H1 (cell line): ENCODE measurements at regions not wholly inside any gene's neighbourhood (a gene's known extent, or its start where the extent isn't known, plus 50 kb on each side); places are given as distances from the start of the nearest gene placed in this dataset.

Source experiments
- CHD1 ChIP-seq: IDR thresholded peaks from 2 replicates; pipeline ENCODE4 v1.6.1; 2012; ENCODE audit warnings: low read depth, low read length, improper control_type of control experiment
- EZH2 ChIP-seq: fragments of 200-600 bp; sonication (generic); IDR thresholded peaks from 2 replicates; pipeline ENCODE4 v1.7.1; 2012; ENCODE audit warnings: low read depth, mild to moderate bottlenecking, moderate library complexity, low read length, inconsistent platforms; ENCODE audit not compliant: severe bottlenecking
- GABPA ChIP-seq: IDR thresholded peaks from 2 replicates; pipeline ENCODE4 v1.6.1; 2011; ENCODE audit warnings: mild to moderate bottlenecking, low read length, moderate library complexity, borderline replicate concordance; ENCODE audit not compliant: insufficient read depth
- JUN ChIP-seq: IDR thresholded peaks from 2 replicates; pipeline ENCODE4 v1.6.1; 2011; ENCODE audit warnings: low read depth, mild to moderate bottlenecking, improper control_type of control experiment, low read length
- POLR2A ChIP-seq, 2 experiments: IDR thresholded peaks; 1 replicate in 1 of 2; 2 replicates in 1 of 2; pipeline ENCODE4 v1.6.1; 2011; ENCODE audit warnings: low read depth in 2 of 2, low read length in 2 of 2, mild to moderate bottlenecking in 2 of 2; ENCODE audit errors: control extremely low read depth in 1 of 2
- RAD21 ChIP-seq, 2 experiments: IDR thresholded peaks in 1 of 2; conservative IDR thresholded peaks in 1 of 2; 2 replicates each; pipeline ENCODE4 v1.6.1; 2011; ENCODE audit warnings: low read depth in 2 of 2, low read length in 2 of 2, improper control_type of control experiment in 1 of 2, inconsistent platforms in 1 of 2, mild to moderate bottlenecking in 1 of 2, moderate library complexity in 1 of 2
- SIN3A ChIP-seq, 2 experiments: IDR thresholded peaks in 1 of 2; conservative IDR thresholded peaks in 1 of 2; 2 replicates each; pipeline ENCODE4 v1.6.1; 2011 to 2012; ENCODE audit warnings: low read length in 2 of 2, improper control_type of control experiment in 1 of 2, low read depth in 1 of 2, mild to moderate bottlenecking in 1 of 2
- TAF7 ChIP-seq: optimal IDR thresholded peaks from 2 replicates; pipeline ENCODE3; 2011; ENCODE audit warnings: low read depth, mild to moderate bottlenecking, inconsistent platforms, low read length, moderate library complexity, borderline replicate concordance
- TF ChIP-seq, protein P1 (sequence below): IDR thresholded peaks from 2 replicates; pipeline ENCODE4 v1.6.1; 2012; ENCODE audit warnings: inconsistent platforms
- TF ChIP-seq, protein P2 (sequence below), 3 experiments: IDR thresholded peaks; 1 replicate in 2 of 3; 2 replicates in 1 of 3; pipeline versions ENCODE4 v1.5.1 to v1.6.1; 2011; ENCODE audit warnings: low read length in 3 of 3, mild to moderate bottlenecking in 3 of 3, inconsistent platforms in 2 of 3, low read depth in 1 of 3, moderate library complexity in 1 of 3; ENCODE audit not compliant: insufficient read depth in 1 of 3; ENCODE audit errors: control extremely low read depth in 1 of 3
- TF ChIP-seq, protein P3 (sequence below): IDR thresholded peaks from 2 replicates; pipeline ENCODE4 v1.6.1; 2012; ENCODE audit warnings: inconsistent platforms
- TF ChIP-seq, protein P4 (sequence below): IDR thresholded peaks from 2 replicates; pipeline ENCODE4 v1.6.1; 2011; ENCODE audit warnings: low read depth, mild to moderate bottlenecking, low read length; ENCODE audit not compliant: insufficient read depth

DNA sequence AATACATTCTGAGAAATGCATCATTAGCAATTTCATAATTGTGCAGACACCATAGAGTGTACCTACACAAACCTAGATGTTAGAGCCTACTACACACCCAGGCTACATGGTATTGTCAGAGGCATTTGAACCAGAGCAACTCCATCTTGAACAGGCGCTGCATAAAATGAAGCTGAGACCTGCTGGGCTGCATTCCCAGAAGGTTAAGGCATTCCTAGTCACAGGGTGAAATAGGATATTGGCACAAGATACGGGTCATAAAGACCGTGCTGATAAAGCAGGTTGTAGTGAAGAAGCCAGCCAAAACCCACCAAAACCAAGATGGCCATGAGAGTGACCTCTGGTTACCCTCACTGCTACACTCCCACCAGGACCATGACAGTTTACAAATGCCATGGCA is 116.4 kb downstream of the LARP7 start:
- TF ChIP-seq GABPA (no peak), EZH2 (no peak), JUN (no peak), RAD21 (IDR thresholded peaks at IDR 0.05 in 1 of 2, conservative IDR thresholded peaks at IDR 0.05 in 1 of 2; ENCODE audit: low read depth in 2 of 2, low read length in 2 of 2) (no peak), SIN3A (conservative IDR thresholded peaks at IDR 0.05 in 1 of 2, IDR thresholded peaks at IDR 0.05 in 1 of 2; ENCODE audit: low read depth in 1 of 2, low read length in 2 of 2) (no peak), CHD1 (no peak), TAF7 (no peak), POLR2A (IDR thresholded peaks at IDR 0.05; ENCODE audit: control extremely low read depth in 1 of 2, low read depth in 2 of 2, low read length in 2 of 2) (no peak)
- TF ChIP-seq, protein P1, sequence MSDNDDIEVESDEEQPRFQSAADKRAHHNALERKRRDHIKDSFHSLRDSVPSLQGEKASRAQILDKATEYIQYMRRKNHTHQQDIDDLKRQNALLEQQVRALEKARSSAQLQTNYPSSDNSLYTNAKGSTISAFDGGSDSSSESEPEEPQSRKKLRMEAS, result no peak
- TF ChIP-seq, protein P2, sequence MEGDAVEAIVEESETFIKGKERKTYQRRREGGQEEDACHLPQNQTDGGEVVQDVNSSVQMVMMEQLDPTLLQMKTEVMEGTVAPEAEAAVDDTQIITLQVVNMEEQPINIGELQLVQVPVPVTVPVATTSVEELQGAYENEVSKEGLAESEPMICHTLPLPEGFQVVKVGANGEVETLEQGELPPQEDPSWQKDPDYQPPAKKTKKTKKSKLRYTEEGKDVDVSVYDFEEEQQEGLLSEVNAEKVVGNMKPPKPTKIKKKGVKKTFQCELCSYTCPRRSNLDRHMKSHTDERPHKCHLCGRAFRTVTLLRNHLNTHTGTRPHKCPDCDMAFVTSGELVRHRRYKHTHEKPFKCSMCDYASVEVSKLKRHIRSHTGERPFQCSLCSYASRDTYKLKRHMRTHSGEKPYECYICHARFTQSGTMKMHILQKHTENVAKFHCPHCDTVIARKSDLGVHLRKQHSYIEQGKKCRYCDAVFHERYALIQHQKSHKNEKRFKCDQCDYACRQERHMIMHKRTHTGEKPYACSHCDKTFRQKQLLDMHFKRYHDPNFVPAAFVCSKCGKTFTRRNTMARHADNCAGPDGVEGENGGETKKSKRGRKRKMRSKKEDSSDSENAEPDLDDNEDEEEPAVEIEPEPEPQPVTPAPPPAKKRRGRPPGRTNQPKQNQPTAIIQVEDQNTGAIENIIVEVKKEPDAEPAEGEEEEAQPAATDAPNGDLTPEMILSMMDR (IDR thresholded peaks at IDR 0.05; ENCODE audit: control extremely low read depth in 1 of 3, insufficient read depth in 1 of 3, low read depth in 1 of 3, low read length in 3 of 3), result no peak
- TF ChIP-seq, protein P3, sequence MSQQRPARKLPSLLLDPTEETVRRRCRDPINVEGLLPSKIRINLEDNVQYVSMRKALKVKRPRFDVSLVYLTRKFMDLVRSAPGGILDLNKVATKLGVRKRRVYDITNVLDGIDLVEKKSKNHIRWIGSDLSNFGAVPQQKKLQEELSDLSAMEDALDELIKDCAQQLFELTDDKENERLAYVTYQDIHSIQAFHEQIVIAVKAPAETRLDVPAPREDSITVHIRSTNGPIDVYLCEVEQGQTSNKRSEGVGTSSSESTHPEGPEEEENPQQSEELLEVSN, result no peak
- TF ChIP-seq, protein P4, sequence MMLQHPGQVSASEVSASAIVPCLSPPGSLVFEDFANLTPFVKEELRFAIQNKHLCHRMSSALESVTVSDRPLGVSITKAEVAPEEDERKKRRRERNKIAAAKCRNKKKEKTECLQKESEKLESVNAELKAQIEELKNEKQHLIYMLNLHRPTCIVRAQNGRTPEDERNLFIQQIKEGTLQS, result no peak
